WTC11 (cell line): ENCODE measurements at regions not wholly inside any gene's neighbourhood (a gene's known extent, or its start where the extent isn't known, plus 50 kb on each side); places are given as distances from the start of the nearest gene placed in this dataset.

ENCODE experiments used
- ATAC-seq: fragments of 200-7000 bp; cut with Tn5 transposase; 2 replicates; pipeline ENCODE4 v1.10.0; 2021; ENCODE audit warnings: mild to moderate bottlenecking, moderate library complexity
- CTCF ChIA-PET: fragments of 300-600 bp; sonication (Branson Sonifier 250); formaldehyde crosslinking; loops from one replicate; lab custom pipeline; 2021; ENCODE audit warnings: antibody characterized with exemption; lab: Charles Lee
- POLR2A ChIA-PET: fragments of 350-600 bp; sonication (Branson Sonifier 250); formaldehyde crosslinking; loops from one replicate; lab custom pipeline; 2021; ENCODE audit warnings: antibody characterized with exemption; lab: Charles Lee
- DNase-seq: peaks from one replicate; pipeline ENCODE4 v3.0.0; 2021; ENCODE audit warnings: low spot score
- H3K27ac Mint-ChIP-seq: 2 replicates; pipeline ENCODE4 v1.8.0; 2021; ENCODE audit warnings: mixed read lengths
- H3K27me3 Mint-ChIP-seq: 2 replicates; pipeline ENCODE4 v1.8.0; 2021; ENCODE audit warnings: low read depth, mild to moderate bottlenecking, moderate library complexity, mixed read lengths
- H3K36me3 Mint-ChIP-seq: 2 replicates; pipeline ENCODE4 v1.8.0; 2021; ENCODE audit warnings: mixed read lengths
- H3K4me1 Mint-ChIP-seq: 2 replicates; pipeline ENCODE4 v1.8.0; 2022; ENCODE audit warnings: mixed read lengths
- H3K4me3 Mint-ChIP-seq: 2 replicates; pipeline ENCODE4 v1.8.0; 2021; ENCODE audit warnings: mild to moderate bottlenecking, moderate library complexity, mixed read lengths
- H3K9me3 Mint-ChIP-seq: 2 replicates; pipeline ENCODE4 v1.8.0; 2021; ENCODE audit warnings: mixed read lengths
- ARID4B ChIP-seq: sonication (generic); formaldehyde crosslinking; IDR thresholded peaks from 2 replicates; pipeline ENCODE4 v1.8.0; 2023; ENCODE audit warnings: missing genetic modification reagents, mild to moderate bottlenecking, borderline replicate concordance
- CBFB ChIP-seq: sonication (generic); formaldehyde crosslinking; IDR thresholded peaks from 2 replicates; pipeline ENCODE4 v1.8.1; 2022; ENCODE audit warnings: mild to moderate bottlenecking, low read depth, missing genetic modification reagents
- E2F4 ChIP-seq: sonication (generic); formaldehyde crosslinking; IDR thresholded peaks from 2 replicates; pipeline ENCODE4 v1.8.1; 2022; ENCODE audit warnings: low read depth, mild to moderate bottlenecking, moderate library complexity, missing genetic modification reagents, borderline replicate concordance
- GTF2I ChIP-seq: fragments of 250-450 bp; sonication (Bioruptor Pico); conservative IDR thresholded peaks from 2 replicates; pipeline ENCODE4 v1.4.0; 2021; ENCODE audit warnings: mild to moderate bottlenecking
- HMGA2 ChIP-seq: fragments of 250-450 bp; sonication (Bioruptor Pico); IDR thresholded peaks from 2 replicates; pipeline ENCODE4 v1.4.0; 2021; ENCODE audit warnings: mild to moderate bottlenecking, moderate library complexity
- NR3C1 ChIP-seq: sonication (generic); formaldehyde crosslinking; conservative IDR thresholded peaks from 2 replicates; pipeline ENCODE4 v1.8.1; 2023; ENCODE audit warnings: low read depth, mild to moderate bottlenecking, missing genetic modification reagents
- PRDM15 ChIP-seq: sonication (generic); formaldehyde crosslinking; IDR thresholded peaks from 2 replicates; pipeline ENCODE4 v1.8.0; 2022; ENCODE audit warnings: missing genetic modification reagents
- PREB ChIP-seq: sonication (generic); formaldehyde crosslinking; IDR thresholded peaks from 2 replicates; pipeline ENCODE4 v1.8.1; 2022; ENCODE audit warnings: mild to moderate bottlenecking, missing genetic modification reagents, moderate library complexity, borderline replicate concordance
- RORB ChIP-seq: fragments of 250-450 bp; sonication (Bioruptor Pico); IDR thresholded peaks from 2 replicates; pipeline ENCODE4 v1.9.0; 2021; ENCODE audit warnings: mild to moderate bottlenecking
- ZNF138 ChIP-seq: sonication (generic); formaldehyde crosslinking; conservative IDR thresholded peaks from 2 replicates; pipeline ENCODE4 v1.8.1; 2022; ENCODE audit warnings: mild to moderate bottlenecking, moderate library complexity, missing genetic modification reagents
- ZNF512 ChIP-seq: sonication (generic); formaldehyde crosslinking; IDR thresholded peaks from 2 replicates; pipeline ENCODE4 v1.8.1; 2022; ENCODE audit warnings: missing genetic modification reagents, borderline replicate concordance
- ZSCAN18 ChIP-seq: fragments of 250-450 bp; sonication (Bioruptor Pico); IDR thresholded peaks from 2 replicates; pipeline ENCODE4 v2.1.2; 2022; ENCODE audit warnings: mild to moderate bottlenecking, moderate library complexity
- TF ChIP-seq, protein P1 (sequence below): sonication (generic); formaldehyde crosslinking; IDR thresholded peaks from 2 replicates; pipeline ENCODE4 v1.8.1; 2023; ENCODE audit warnings: mild to moderate bottlenecking, missing genetic modification reagents, borderline replicate concordance
- TF ChIP-seq, protein P2 (sequence below): fragments of 250-450 bp; sonication (Bioruptor Pico); IDR thresholded peaks from 2 replicates; pipeline ENCODE4 v1.9.0; 2021; ENCODE audit warnings: mild to moderate bottlenecking, borderline replicate concordance

GRCh38 chr3:152719264-152719663 lies 115.7 kb upstream of the P2RY1 start:
- peaks cover 17% of the 10 kb centered on the region for H3K9me3 Mint-ChIP-seq
- no peaks in the 10 kb centered on the region for H3K27me3 Mint-ChIP-seq
- ChIA-PET POLR2A (no interaction called here), CTCF (interaction anchor here (0.6 to 1.4 kb wide), 2 partner anchors 116 to 253 kb away, joined by 3 to 4 read pairs; partner anchors contain the start of gene P2RY1)
- no peak for DNase-seq
- H3K36me3 Mint-ChIP-seq, result peaks cover 17% of the 10 kb centered on the region
- no peak for ATAC-seq
- H3K27ac Mint-ChIP-seq, result no peak overlapping the region
- H3K4me1 Mint-ChIP-seq, result peaks cover 34% of the 10 kb centered on the region
- no peak overlapping the region for H3K4me3 Mint-ChIP-seq
- TF ChIP-seq, protein P1, sequence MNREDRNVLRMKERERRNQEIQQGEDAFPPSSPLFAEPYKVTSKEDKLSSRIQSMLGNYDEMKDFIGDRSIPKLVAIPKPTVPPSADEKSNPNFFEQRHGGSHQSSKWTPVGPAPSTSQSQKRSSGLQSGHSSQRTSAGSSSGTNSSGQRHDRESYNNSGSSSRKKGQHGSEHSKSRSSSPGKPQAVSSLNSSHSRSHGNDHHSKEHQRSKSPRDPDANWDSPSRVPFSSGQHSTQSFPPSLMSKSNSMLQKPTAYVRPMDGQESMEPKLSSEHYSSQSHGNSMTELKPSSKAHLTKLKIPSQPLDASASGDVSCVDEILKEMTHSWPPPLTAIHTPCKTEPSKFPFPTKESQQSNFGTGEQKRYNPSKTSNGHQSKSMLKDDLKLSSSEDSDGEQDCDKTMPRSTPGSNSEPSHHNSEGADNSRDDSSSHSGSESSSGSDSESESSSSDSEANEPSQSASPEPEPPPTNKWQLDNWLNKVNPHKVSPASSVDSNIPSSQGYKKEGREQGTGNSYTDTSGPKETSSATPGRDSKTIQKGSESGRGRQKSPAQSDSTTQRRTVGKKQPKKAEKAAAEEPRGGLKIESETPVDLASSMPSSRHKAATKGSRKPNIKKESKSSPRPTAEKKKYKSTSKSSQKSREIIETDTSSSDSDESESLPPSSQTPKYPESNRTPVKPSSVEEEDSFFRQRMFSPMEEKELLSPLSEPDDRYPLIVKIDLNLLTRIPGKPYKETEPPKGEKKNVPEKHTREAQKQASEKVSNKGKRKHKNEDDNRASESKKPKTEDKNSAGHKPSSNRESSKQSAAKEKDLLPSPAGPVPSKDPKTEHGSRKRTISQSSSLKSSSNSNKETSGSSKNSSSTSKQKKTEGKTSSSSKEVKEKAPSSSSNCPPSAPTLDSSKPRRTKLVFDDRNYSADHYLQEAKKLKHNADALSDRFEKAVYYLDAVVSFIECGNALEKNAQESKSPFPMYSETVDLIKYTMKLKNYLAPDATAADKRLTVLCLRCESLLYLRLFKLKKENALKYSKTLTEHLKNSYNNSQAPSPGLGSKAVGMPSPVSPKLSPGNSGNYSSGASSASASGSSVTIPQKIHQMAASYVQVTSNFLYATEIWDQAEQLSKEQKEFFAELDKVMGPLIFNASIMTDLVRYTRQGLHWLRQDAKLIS, result no peak
- TF ChIP-seq ZNF512 (CRISPR knock-in tag) (no peak), RORB (no peak), ZSCAN18 (no peak), E2F4 (CRISPR knock-in tag) (no peak), GTF2I (CRISPR knock-in tag) (no peak), ARID4B (CRISPR knock-in tag) (no peak), CBFB (CRISPR knock-in tag) (no peak), NR3C1 (CRISPR knock-in tag) (no peak), ZNF138 (CRISPR knock-in tag) (no peak), PRDM15 (CRISPR knock-in tag) (no peak), HMGA2 (no peak), PREB (CRISPR knock-in tag) (no peak)
- TF ChIP-seq, protein P2, sequence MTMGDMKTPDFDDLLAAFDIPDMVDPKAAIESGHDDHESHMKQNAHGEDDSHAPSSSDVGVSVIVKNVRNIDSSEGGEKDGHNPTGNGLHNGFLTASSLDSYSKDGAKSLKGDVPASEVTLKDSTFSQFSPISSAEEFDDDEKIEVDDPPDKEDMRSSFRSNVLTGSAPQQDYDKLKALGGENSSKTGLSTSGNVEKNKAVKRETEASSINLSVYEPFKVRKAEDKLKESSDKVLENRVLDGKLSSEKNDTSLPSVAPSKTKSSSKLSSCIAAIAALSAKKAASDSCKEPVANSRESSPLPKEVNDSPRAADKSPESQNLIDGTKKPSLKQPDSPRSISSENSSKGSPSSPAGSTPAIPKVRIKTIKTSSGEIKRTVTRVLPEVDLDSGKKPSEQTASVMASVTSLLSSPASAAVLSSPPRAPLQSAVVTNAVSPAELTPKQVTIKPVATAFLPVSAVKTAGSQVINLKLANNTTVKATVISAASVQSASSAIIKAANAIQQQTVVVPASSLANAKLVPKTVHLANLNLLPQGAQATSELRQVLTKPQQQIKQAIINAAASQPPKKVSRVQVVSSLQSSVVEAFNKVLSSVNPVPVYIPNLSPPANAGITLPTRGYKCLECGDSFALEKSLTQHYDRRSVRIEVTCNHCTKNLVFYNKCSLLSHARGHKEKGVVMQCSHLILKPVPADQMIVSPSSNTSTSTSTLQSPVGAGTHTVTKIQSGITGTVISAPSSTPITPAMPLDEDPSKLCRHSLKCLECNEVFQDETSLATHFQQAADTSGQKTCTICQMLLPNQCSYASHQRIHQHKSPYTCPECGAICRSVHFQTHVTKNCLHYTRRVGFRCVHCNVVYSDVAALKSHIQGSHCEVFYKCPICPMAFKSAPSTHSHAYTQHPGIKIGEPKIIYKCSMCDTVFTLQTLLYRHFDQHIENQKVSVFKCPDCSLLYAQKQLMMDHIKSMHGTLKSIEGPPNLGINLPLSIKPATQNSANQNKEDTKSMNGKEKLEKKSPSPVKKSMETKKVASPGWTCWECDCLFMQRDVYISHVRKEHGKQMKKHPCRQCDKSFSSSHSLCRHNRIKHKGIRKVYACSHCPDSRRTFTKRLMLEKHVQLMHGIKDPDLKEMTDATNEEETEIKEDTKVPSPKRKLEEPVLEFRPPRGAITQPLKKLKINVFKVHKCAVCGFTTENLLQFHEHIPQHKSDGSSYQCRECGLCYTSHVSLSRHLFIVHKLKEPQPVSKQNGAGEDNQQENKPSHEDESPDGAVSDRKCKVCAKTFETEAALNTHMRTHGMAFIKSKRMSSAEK (CRISPR knock-in tag), result no peak
